Activated CD4-positive, alpha-beta memory T cell treated with anti-CD3 and anti-CD28 coated beads, Interleukin-2, amount 10 ng/mL, durations not matched to agents 7 days and 5 days (primary cell): ENCODE measurements at regions not wholly inside any gene's neighbourhood (a gene's known extent, or its start where the extent isn't known, plus 50 kb on each side); places are given as distances from the start of the nearest gene placed in this dataset.

Experiments
- CTCF ChIA-PET: fragments of 350-600 bp; sonication (Branson Sonifier 250); formaldehyde crosslinking; loops from one replicate; lab custom pipeline; 2021; ENCODE audit warnings: antibody characterized with exemption, inconsistent platforms; lab: Charles Lee
- POLR2A ChIA-PET: fragments of 350-600 bp; sonication (Branson Sonifier 250); formaldehyde crosslinking; loops from one replicate; lab custom pipeline; 2021; ENCODE audit warnings: antibody characterized with exemption; lab: Charles Lee
- DNase-seq: peaks from one replicate; pipeline ENCODE4 v3.0.0-alpha.2; 2020
- H3K27ac Mint-ChIP-seq: one replicate; pipeline ENCODE4 v1.8.0; 2021; ENCODE audit warnings: mild to moderate bottlenecking, mixed read lengths
- H3K27me3 Mint-ChIP-seq: one replicate; pipeline ENCODE4 v1.8.0; 2021; ENCODE audit warnings: mixed read lengths
- H3K36me3 Mint-ChIP-seq: one replicate; pipeline ENCODE4 v1.8.0; 2021; ENCODE audit warnings: low read depth, mixed read lengths
- H3K4me1 Mint-ChIP-seq: one replicate; pipeline ENCODE4 v1.8.0; 2021; ENCODE audit warnings: mixed read lengths
- H3K4me3 Mint-ChIP-seq: one replicate; pipeline ENCODE4 v1.8.0; 2021; ENCODE audit warnings: mild to moderate bottlenecking, mixed read lengths
- H3K9me3 Mint-ChIP-seq: one replicate; pipeline ENCODE4 v1.8.0; 2021; ENCODE audit warnings: mixed read lengths

GRCh38 chr3:112745567-112746248 lies 101.0 kb downstream of the CD200R1L start:
- CTCF ChIA-PET = interaction anchor here (1.6 to 2.1 kb wide), 2 partner anchors 10 to 11 kb away, joined by 3 to 14 read pairs; no protein-coding TSS in a partner anchor
- H3K4me1 Mint-ChIP-seq = peaks cover 42% of the 10 kb centered on the region
- no peak overlapping the region for H3K27ac Mint-ChIP-seq

DNA sequence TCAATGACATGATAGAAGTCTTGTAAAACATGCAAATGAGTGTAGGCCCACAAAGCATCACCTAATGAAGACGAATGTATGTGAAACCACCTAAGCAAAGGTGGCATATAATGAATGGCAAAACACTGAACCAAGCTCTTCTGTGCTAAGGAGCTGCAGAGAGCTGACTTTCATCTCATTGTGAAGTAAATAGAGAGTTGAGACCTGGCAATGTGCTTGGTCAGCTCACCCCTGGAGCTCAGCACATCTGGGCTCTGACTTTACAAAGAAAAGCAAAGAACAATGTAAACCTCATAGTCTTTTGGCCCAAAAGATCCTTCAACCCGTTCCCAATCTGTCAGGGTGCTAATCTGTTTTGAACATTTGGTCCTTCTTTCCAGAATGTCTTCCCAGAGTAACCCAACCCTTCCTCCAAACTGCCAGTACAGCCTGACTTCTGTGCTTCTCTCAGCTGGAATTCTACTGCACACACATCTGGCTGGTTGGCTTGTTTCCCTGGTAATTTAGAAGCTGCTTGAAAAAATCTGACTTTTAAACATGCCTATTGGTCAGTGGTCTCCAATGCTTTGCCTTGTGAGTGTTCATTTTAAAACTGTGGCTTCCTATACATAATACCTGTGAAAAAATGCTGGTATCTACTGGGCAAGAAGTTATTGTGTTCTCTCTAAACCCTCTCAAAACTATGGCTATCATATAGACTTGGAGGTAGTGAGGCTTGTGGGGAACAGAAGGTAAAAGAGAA lies 101.7 kb downstream of the CD200R1L start:
- Mint-ChIP-seq H3K9me3 (peaks cover 3% of the 10 kb centered on the region), H3K27ac (peak overlapping the region; percentile 8), H3K27me3 (no peaks in the 10 kb centered on the region), H3K36me3 (peaks cover 3% of the 10 kb centered on the region), H3K4me3 (no peak overlapping the region), H3K4me1 (peaks cover 49% of the 10 kb centered on the region)
- ChIA-PET CTCF (interaction anchor here (1.6 to 2.1 kb wide), 2 partner anchors 9 to 10 kb away, joined by 3 to 14 read pairs; no protein-coding TSS in a partner anchor), POLR2A (interaction anchor here (1.5 kb wide), 1 partner anchor 228 kb away, joined by 3 read pairs; no protein-coding TSS in a partner anchor)
- no peak for DNase-seq

More at GRCh38 chr3:112745567-112746248, 101.0 kb downstream of the CD200R1L start:
- POLR2A ChIA-PET = no interaction called here
- DNase-seq = no peak
- Mint-ChIP-seq H3K4me3 (no peak overlapping the region), H3K9me3 (peaks cover 3% of the 10 kb centered on the region), H3K27me3 (no peaks in the 10 kb centered on the region), H3K36me3 (peaks cover 3% of the 10 kb centered on the region)

DNA sequence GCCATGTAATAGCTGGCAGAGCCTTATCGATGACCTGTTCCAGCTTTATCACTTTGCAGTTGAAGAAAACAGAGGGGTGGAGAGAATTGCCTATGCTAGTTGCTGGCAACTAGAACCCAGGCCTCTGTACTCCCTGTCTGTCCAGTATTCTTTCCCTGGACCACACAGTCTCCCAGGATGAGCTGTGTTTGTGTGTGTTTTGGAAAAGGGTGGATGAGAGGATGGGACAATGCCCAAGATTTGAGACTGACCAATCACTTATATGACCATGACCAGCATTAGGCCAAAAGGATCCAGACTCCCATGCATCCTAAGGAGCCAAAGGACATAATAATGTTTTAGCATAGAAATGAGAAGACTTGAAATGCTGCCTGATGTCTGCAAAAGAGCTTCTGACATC lies 102.6 kb downstream of the CD200R1L start:
- H3K27ac Mint-ChIP-seq = no peak overlapping the region
- H3K36me3 Mint-ChIP-seq = peaks cover 3% of the 10 kb centered on the region
- H3K9me3 Mint-ChIP-seq = peaks cover 3% of the 10 kb centered on the region
- ChIA-PET CTCF (interaction anchor here (2.1 kb wide), 1 partner anchor 9 kb away, joined by 14 read pairs; no protein-coding TSS in a partner anchor), POLR2A (interaction anchor here (1.5 kb wide), 1 partner anchor 229 kb away, joined by 3 read pairs; no protein-coding TSS in a partner anchor)
- no peak for DNase-seq
- peaks cover 58% of the 10 kb centered on the region for H3K4me1 Mint-ChIP-seq
- no peak overlapping the region for H3K4me3 Mint-ChIP-seq
- H3K27me3 Mint-ChIP-seq = no peaks in the 10 kb centered on the region

DNA sequence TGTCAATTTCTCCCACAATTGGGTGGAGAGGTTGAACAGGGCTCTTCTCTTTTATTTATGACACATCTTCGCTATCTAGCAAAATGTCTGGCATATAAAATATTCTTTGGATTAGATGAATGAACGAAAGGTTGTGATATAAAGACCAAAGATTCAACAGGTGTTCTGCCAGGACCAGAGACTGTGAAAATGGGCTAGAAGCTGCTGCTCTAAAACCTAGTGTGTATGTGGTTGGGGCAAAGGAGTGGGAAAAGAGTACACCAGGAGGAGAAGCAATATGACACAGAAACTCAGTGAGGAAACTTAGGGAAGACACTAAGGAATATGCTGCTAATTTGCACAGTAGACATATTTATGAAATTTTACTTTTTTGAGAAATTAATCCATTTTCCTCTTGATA lies 102.0 kb upstream of the CCDC80 start:
- CTCF ChIA-PET = interaction anchor here (0.6 kb wide), 1 partner anchor 764 kb away, joined by 3 read pairs; no protein-coding TSS in a partner anchor
- peaks cover 59% of the 10 kb centered on the region for H3K4me1 Mint-ChIP-seq
- no peak overlapping the region for H3K27ac Mint-ChIP-seq
- peaks cover 3% of the 10 kb centered on the region for H3K9me3 Mint-ChIP-seq
- no peaks in the 10 kb centered on the region for H3K27me3 Mint-ChIP-seq
- POLR2A ChIA-PET = no interaction called here
- no peak for DNase-seq
- H3K36me3 Mint-ChIP-seq = peaks cover 3% of the 10 kb centered on the region
- H3K4me3 Mint-ChIP-seq = no peak overlapping the region

GRCh38 chr3:112741983-112742382 lies 101.0 kb upstream of the CCDC80 start:
- H3K36me3 Mint-ChIP-seq = peaks cover 3% of the 10 kb centered on the region
- no peaks in the 10 kb centered on the region for H3K27me3 Mint-ChIP-seq
- no peak overlapping the region for H3K4me3 Mint-ChIP-seq
- POLR2A ChIA-PET = no interaction called here
- peaks cover 60% of the 10 kb centered on the region for H3K4me1 Mint-ChIP-seq
- CTCF ChIA-PET = no interaction called here
- H3K27ac Mint-ChIP-seq = no peak overlapping the region
- DNase-seq = no peak
- peaks cover 3% of the 10 kb centered on the region for H3K9me3 Mint-ChIP-seq

GRCh38 chr3:112740835-112741234 lies 99.9 kb upstream of the CCDC80 start:
- ChIA-PET CTCF (interaction anchor here (0.8 to 2.1 kb wide), 5 partner anchors 73 to 295 kb away, joined by 3 to 6 read pairs (median 6); no protein-coding TSS in a partner anchor), POLR2A (interaction anchor here (1.9 to 2.0 kb wide), 2 partner anchors 33 to 234 kb away, joined by 7 to 8 read pairs; partner anchors contain the start of gene CD200R1)
- Mint-ChIP-seq H3K27ac (peak overlapping the region; percentile 6), H3K27me3 (no peaks in the 10 kb centered on the region), H3K4me3 (no peak overlapping the region), H3K36me3 (peaks cover 3% of the 10 kb centered on the region), H3K9me3 (peaks cover 3% of the 10 kb centered on the region), H3K4me1 (peaks cover 67% of the 10 kb centered on the region)
- DNase-seq = no peak

DNA sequence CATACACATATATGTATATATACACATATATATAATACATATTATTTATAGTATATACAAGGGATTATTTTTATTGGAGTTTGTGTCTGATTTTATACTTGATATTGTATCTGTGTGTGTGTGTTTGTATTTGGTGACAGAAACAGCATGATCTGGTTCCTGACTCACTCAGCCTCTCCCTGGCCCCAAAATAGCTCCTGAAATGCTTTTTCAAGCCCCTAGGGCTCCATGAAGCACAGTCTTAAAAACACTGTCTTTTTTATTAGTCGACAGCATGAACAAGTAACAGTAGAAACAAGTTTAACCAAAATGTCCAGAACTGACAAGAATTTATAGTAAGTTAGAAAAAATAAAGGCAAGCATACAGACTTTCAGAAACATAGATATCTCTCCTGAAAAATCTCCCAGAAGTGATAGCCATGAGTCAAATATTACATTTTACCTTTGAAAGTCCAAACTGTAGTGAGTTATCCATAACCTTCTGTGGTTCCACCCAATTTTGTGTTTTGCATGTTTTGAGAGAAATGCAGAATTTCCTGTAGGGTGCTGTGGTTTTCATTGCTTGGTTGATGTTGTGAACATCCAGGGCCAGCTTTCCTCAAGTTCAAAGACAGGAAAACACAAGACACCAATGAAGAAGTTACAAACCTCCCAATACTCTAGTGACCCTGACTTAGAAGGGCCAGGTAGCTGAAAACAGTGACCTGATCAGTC lies 98.5 kb upstream of the CCDC80 start:
- H3K27me3 Mint-ChIP-seq = no peaks in the 10 kb centered on the region

DNA sequence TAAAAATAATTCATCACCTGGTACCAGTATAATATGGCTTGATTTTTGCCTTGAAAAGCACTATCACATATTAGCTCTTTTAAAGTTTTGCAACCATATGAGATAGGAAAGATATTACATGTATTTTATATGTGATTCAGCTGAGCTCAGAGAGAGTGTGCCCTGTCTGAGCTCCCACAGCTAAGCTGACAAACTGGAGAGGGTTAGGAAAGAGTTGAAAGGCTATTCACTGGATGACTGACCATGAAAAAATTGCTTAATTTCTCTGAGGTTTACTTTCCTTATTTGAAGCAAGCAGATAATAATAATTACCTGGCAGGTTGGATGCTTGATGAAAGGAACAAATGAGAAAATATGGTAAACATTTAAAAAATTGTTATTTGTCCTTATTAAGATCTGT lies 97.4 kb upstream of the CCDC80 start:
- Mint-ChIP-seq H3K27me3 (no peaks in the 10 kb centered on the region), H3K9me3 (peaks cover 3% of the 10 kb centered on the region), H3K27ac (no peak overlapping the region), H3K4me1 (peaks cover 67% of the 10 kb centered on the region), H3K36me3 (peaks cover 3% of the 10 kb centered on the region), H3K4me3 (no peak overlapping the region)
- DNase-seq = no peak
- ChIA-PET POLR2A (no interaction called here), CTCF (interaction anchor here (1.0 to 5.8 kb wide), 3 partner anchors 21 to 243 kb away, joined by 3 to 88 read pairs (median 71); no protein-coding TSS in a partner anchor)

More for the DNA sequence above, 98.5 kb upstream of the CCDC80 start:
- Mint-ChIP-seq H3K4me1 (peaks cover 64% of the 10 kb centered on the region), H3K36me3 (peaks cover 3% of the 10 kb centered on the region), H3K9me3 (peaks cover 3% of the 10 kb centered on the region), H3K27ac (peak overlapping the region; percentile 22), H3K4me3 (no peak overlapping the region)
- ChIA-PET CTCF (interaction anchor here (0.8 to 2.1 kb wide), 7 partner anchors 11 to 243 kb away, joined by 3 to 6 read pairs (median 3); no protein-coding TSS in a partner anchor), POLR2A (interaction anchor here (1.5 to 2.0 kb wide), 3 partner anchors 35 to 251 kb away, joined by 6 to 8 read pairs (median 7); partner anchors contain the start of genes CD200R1 and GTPBP8)
- no peak for DNase-seq

GRCh38 chr3:112736805-112737566 lies 96.0 kb upstream of the CCDC80 start:
- CTCF ChIA-PET = interaction anchor here (0.7 to 5.8 kb wide), 10 partner anchors 11 to 281 kb away, joined by 3 to 88 read pairs (median 6); partner anchors contain the start of gene CD200R1
- Mint-ChIP-seq H3K4me1 (peaks cover 67% of the 10 kb centered on the region), H3K27ac (peak overlapping the region; percentile 78), H3K27me3 (no peaks in the 10 kb centered on the region), H3K36me3 (peaks cover 3% of the 10 kb centered on the region), H3K4me3 (no peak overlapping the region), H3K9me3 (peaks cover 3% of the 10 kb centered on the region)
- DNase-seq = no peak
- POLR2A ChIA-PET = interaction anchor here (0.6 to 2.7 kb wide), 7 partner anchors 60 to 444 kb away, joined by 3 to 11 read pairs (median 4); partner anchors contain the start of genes ATG3, CD200R1 and SLC35A5

DNA sequence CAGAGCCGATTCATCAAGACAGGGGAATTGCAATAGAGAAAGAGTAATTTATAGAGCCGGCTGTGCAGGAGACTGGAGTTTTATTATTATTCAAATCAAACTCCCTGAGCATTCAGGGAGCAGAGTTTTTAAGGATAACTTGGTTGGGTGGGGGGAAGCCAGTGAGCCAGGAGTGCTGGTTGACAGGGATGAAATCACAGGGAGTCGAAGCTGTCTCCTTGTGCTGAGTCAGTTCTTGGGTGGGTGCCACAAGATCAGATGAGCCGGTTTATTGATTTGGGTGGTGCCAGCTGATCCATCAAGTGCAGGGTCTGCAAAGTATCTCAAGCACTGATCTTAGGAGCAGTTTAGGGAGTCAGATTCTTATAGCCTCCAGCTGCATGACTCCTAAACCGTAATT lies 95.4 kb upstream of the CCDC80 start:
- peaks cover 64% of the 10 kb centered on the region for H3K4me1 Mint-ChIP-seq
- peaks cover 3% of the 10 kb centered on the region for H3K36me3 Mint-ChIP-seq
- CTCF ChIA-PET = interaction anchor here (0.8 to 5.8 kb wide), 12 partner anchors 9 to 282 kb away, joined by 3 to 88 read pairs (median 6); partner anchors contain the start of gene CD200R1
- H3K4me3 Mint-ChIP-seq = no peak overlapping the region
- DNase-seq = no peak
- H3K27me3 Mint-ChIP-seq = no peaks in the 10 kb centered on the region
- POLR2A ChIA-PET = interaction anchor here (0.6 to 2.7 kb wide), 7 partner anchors 60 to 444 kb away, joined by 3 to 11 read pairs (median 4); partner anchors contain the start of genes ATG3, CD200R1 and SLC35A5
- no peaks in the 10 kb centered on the region for H3K9me3 Mint-ChIP-seq
- peak overlapping the region; percentile 78 for H3K27ac Mint-ChIP-seq

DNA sequence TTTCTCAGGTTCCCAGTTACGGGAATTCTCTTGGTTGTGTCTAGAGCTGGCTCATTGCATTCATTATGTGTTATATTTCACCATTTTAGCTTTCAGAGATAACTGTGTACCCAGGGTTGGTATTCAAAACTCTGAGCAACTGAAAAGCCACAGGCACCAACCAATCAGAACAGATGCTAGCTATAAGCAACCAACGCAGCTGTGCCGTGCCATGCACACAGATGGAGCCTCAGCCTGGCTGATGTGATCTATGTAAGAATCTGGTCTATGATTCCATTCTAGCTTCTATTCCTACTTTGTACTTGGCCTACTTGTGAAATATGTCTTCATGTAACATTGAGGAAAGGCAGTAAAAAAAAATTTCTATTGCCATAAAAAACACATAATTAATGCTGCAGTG lies 95.0 kb upstream of the CCDC80 start:
- Mint-ChIP-seq H3K9me3 (no peaks in the 10 kb centered on the region), H3K27me3 (no peaks in the 10 kb centered on the region), H3K27ac (peak overlapping the region; percentile 78), H3K4me1 (peaks cover 59% of the 10 kb centered on the region), H3K4me3 (no peak overlapping the region), H3K36me3 (peaks cover 2% of the 10 kb centered on the region)
- ChIA-PET POLR2A (interaction anchor here (0.6 to 2.7 kb wide), 4 partner anchors 174 to 443 kb away, joined by 3 to 11 read pairs (median 4); partner anchors contain the start of genes ATG3, CD200R1 and SLC35A5), CTCF (interaction anchor here (1.1 to 5.8 kb wide), 9 partner anchors 9 to 282 kb away, joined by 3 to 88 read pairs (median 12); partner anchors contain the start of gene CD200R1)
- no peak for DNase-seq
